Right lung (tissue), 2 donors: ENCODE measurements at regions not wholly inside any gene's neighbourhood (a gene's known extent, or its start where the extent isn't known, plus 50 kb on each side); places are given as distances from the start of the nearest gene placed in this dataset.

ENCODE experiments used
- DNase-seq, 2 donors: peaks; one replicate each; pipeline ENCODE4 v3.0.0-alpha.2; 2013

GRCh38 chr17:79282294-79282693 lies 207.7 kb downstream of the ENGASE start:
- no peak for DNase-seq

- DNase-seq: no peak
Measured at GRCh38 chr17:79281803-79282202, 207.2 kb downstream of the ENGASE start.

GRCh38 chr17:79280866-79281572 lies 206.4 kb downstream of the ENGASE start:
- no peak for DNase-seq

- no peak for DNase-seq
Measured at GRCh38 chr17:79280010-79280409, 205.4 kb downstream of the ENGASE start.

- DNase-seq: no peak
Measured at GRCh38 chr17:79279320-79279719, 204.7 kb downstream of the ENGASE start.

- DNase-seq: no peak
Measured at GRCh38 chr17:79276821-79277220, 202.2 kb downstream of the ENGASE start.

GRCh38 chr17:79273660-79274059 lies 199.0 kb downstream of the ENGASE start:
- no peak for DNase-seq

- DNase-seq: no peak
Measured at GRCh38 chr17:79272666-79273219, 198.1 kb downstream of the ENGASE start.

GRCh38 chr17:79272220-79272619 lies 197.6 kb downstream of the ENGASE start:
- DNase-seq: no peak

GRCh38 chr17:79269620-79270019 lies 195.0 kb downstream of the ENGASE start:
- no peak for DNase-seq

- no peak for DNase-seq
Measured at GRCh38 chr17:79263191-79263590, 188.6 kb downstream of the ENGASE start.

GRCh38 chr17:79262624-79263023 lies 188.0 kb downstream of the ENGASE start:
- no peak for DNase-seq

GRCh38 chr17:79261355-79262072 lies 186.9 kb downstream of the ENGASE start:
- DNase-seq: no peak

GRCh38 chr17:79258843-79259242 lies 184.2 kb downstream of the ENGASE start:
- DNase-seq: no peak

- DNase-seq: no peak
Measured at GRCh38 chr17:79258041-79258440, 183.4 kb downstream of the ENGASE start.

GRCh38 chr17:79255926-79256585 lies 181.4 kb downstream of the ENGASE start:
- DNase-seq: no peak

GRCh38 chr17:79255456-79255855 lies 180.8 kb downstream of the ENGASE start:
- DNase-seq: no peak

GRCh38 chr17:79255046-79255445 lies 180.4 kb downstream of the ENGASE start:
- no peak for DNase-seq

GRCh38 chr17:79252886-79253285 lies 178.3 kb downstream of the ENGASE start:
- no peak for DNase-seq

GRCh38 chr17:79251824-79252223 lies 177.2 kb downstream of the ENGASE start:
- DNase-seq: no peak

GRCh38 chr17:79249929-79250521 lies 175.4 kb downstream of the ENGASE start:
- DNase-seq: no peak

GRCh38 chr17:79248843-79249493 lies 174.3 kb downstream of the ENGASE start:
- DNase-seq: no peak
